ENCODE measurements at regions not wholly inside any gene's neighbourhood (a gene's known extent, or its start where the extent isn't known, plus 50 kb on each side); places are given as distances from the start of the nearest gene placed in this dataset.
A peak's percentile ranks its signal among the peaks of the same experiment; 100 is the strongest.

- no peak for DNase-seq (ENCODE audit: low read depth)
Measured at GRCh38 chr10:88168171-88169036, 305.0 kb downstream of the PTEN start.

- DNase-seq (ENCODE audit: low read depth): no peak
Measured at GRCh38 chr10:88169037-88169319, 305.6 kb downstream of the PTEN start.

GRCh38 chr10:88170628-88171027, 307.2 kb downstream of the PTEN start:
- no peak for DNase-seq (ENCODE audit: low read depth)

GRCh38 chr10:88172159-88172558, 308.7 kb downstream of the PTEN start:
- DNase-seq (ENCODE audit: low read depth): no peak

- no peak for DNase-seq (ENCODE audit: low read depth)
Measured at GRCh38 chr10:88174391-88174790, 311.0 kb downstream of the PTEN start.

- DNase-seq (ENCODE audit: low read depth): no peak
Measured at GRCh38 chr10:88178758-88179157, 315.3 kb downstream of the PTEN start.

GRCh38 chr10:88179831-88180230, 316.4 kb downstream of the PTEN start:
- no peak for DNase-seq (ENCODE audit: low read depth)

- no peak for DNase-seq (ENCODE audit: low read depth)
Measured at GRCh38 chr10:88181902-88182600, 318.6 kb downstream of the PTEN start.

GRCh38 chr10:88182601-88182930, 319.1 kb downstream of the PTEN start:
- no peak for DNase-seq (ENCODE audit: low read depth)

- DNase-seq (ENCODE audit: low read depth): peak; percentile 9
Measured at GRCh38 chr10:88184543-88185297, 321.3 kb downstream of the PTEN start.

GRCh38 chr10:88185830-88186229, 322.4 kb downstream of the PTEN start:
- no peak for DNase-seq (ENCODE audit: low read depth)

GRCh38 chr10:88186335-88186734, 322.9 kb downstream of the PTEN start:
- DNase-seq (ENCODE audit: low read depth): no peak

- no peak for DNase-seq (ENCODE audit: low read depth)
Measured at GRCh38 chr10:88187472-88187871, 324.0 kb downstream of the PTEN start.

- no peak for DNase-seq (ENCODE audit: low read depth)
Measured at GRCh38 chr10:88190123-88190522, 326.7 kb downstream of the PTEN start.

- no peak for DNase-seq (ENCODE audit: low read depth)
Measured at GRCh38 chr10:88190540-88191235, 327.3 kb downstream of the PTEN start.

GRCh38 chr10:88193018-88193417, 329.6 kb downstream of the PTEN start:
- DNase-seq (ENCODE audit: low read depth): no peak

GRCh38 chr10:88194041-88194887, 330.8 kb downstream of the PTEN start:
- DNase-seq (ENCODE audit: low read depth): peak; percentile 36

GRCh38 chr10:88194961-88195367, 331.5 kb downstream of the PTEN start:
- DNase-seq (ENCODE audit: low read depth): no peak

- no peak for DNase-seq (ENCODE audit: low read depth)
Measured at GRCh38 chr10:88195841-88196240, 332.4 kb downstream of the PTEN start.

GRCh38 chr10:88196291-88196690, 332.9 kb downstream of the PTEN start:
- DNase-seq (ENCODE audit: low read depth): no peak

- no peak for DNase-seq (ENCODE audit: low read depth)
Measured at GRCh38 chr10:88198023-88198422, 334.6 kb downstream of the PTEN start.
